ENCODE measurements at regions not wholly inside any gene's neighbourhood (a gene's known extent, or its start where the extent isn't known, plus 50 kb on each side); places are given as distances from the start of the nearest gene placed in this dataset.

DNA sequence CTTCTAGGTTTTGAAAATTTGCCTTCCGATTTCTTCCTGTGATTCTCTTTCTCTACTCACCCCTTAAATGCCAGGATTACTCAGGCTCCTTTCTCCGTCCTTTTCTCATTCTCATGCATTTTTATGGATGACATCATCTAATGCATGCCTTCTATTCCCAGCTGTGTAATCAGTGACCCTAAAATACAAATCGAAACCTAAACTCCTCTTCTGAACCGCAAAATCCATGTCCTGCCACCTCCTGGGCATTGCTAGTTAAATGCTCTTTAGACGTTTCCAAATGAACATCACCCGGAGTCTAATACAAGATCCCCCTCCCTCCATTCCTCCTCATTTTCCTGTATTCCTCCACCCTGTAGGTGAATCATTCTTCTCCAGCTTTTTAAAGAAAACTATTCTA, 1703.1 kb upstream of the FLRT2 start:
- H3K4me1 Mint-ChIP-seq (ENCODE audit: insufficient read depth, unreplicated experiment), result peaks cover 6% of the 10 kb centered on the region
- intact Hi-C loops (cut with micrococcal nuclease), result no loop called here
- POLR2A ChIA-PET, result no interaction called here
- CTCF ChIA-PET, result interaction anchor here (0.6 kb wide), 1 partner anchor 645 kb away, joined by 3 read pairs; no protein-coding TSS in a partner anchor
- no peaks in the 10 kb centered on the region for H3K27me3 Mint-ChIP-seq (ENCODE audit: insufficient read depth, unreplicated experiment)
- H3K4me3 Mint-ChIP-seq (ENCODE audit: unreplicated experiment), result peak overlapping the region; percentile 27
- no TSS peak for BruUV-seq (replicated peaks)
- no peaks in the 10 kb centered on the region for H3K36me3 Mint-ChIP-seq (ENCODE audit: insufficient read depth, unreplicated experiment)
- TF ChIP-seq CTCF (IDR thresholded peaks at IDR 0.05; ENCODE audit: unreplicated experiment), result no peak
- DNase-seq (ENCODE audit: unreplicated experiment), result peak; percentile 19
- H3K9me3 Mint-ChIP-seq (ENCODE audit: unreplicated experiment), result no peaks in the 10 kb centered on the region
- peak overlapping the region; percentile 18 for H3K27ac Mint-ChIP-seq (ENCODE audit: low read depth, unreplicated experiment)

GRCh38 chr14:83827383-83827782, 1702.6 kb upstream of the FLRT2 start:
- BruUV-seq (replicated peaks), result no TSS peak
- DNase-seq (ENCODE audit: unreplicated experiment), result no peak
- ChIA-PET POLR2A (no interaction called here), CTCF (interaction anchor here (0.6 kb wide), 1 partner anchor 645 kb away, joined by 3 read pairs; no protein-coding TSS in a partner anchor)
- Mint-ChIP-seq H3K27ac (ENCODE audit: low read depth, unreplicated experiment) (no peak overlapping the region), H3K4me3 (ENCODE audit: unreplicated experiment) (no peak overlapping the region), H3K36me3 (ENCODE audit: insufficient read depth, unreplicated experiment) (no peaks in the 10 kb centered on the region), H3K4me1 (ENCODE audit: insufficient read depth, unreplicated experiment) (peaks cover 6% of the 10 kb centered on the region), H3K27me3 (ENCODE audit: insufficient read depth, unreplicated experiment) (no peaks in the 10 kb centered on the region), H3K9me3 (ENCODE audit: unreplicated experiment) (no peaks in the 10 kb centered on the region)
- TF ChIP-seq CTCF (IDR thresholded peaks at IDR 0.05; ENCODE audit: unreplicated experiment), result no peak
- intact Hi-C loops (cut with micrococcal nuclease), result no loop called here

DNA sequence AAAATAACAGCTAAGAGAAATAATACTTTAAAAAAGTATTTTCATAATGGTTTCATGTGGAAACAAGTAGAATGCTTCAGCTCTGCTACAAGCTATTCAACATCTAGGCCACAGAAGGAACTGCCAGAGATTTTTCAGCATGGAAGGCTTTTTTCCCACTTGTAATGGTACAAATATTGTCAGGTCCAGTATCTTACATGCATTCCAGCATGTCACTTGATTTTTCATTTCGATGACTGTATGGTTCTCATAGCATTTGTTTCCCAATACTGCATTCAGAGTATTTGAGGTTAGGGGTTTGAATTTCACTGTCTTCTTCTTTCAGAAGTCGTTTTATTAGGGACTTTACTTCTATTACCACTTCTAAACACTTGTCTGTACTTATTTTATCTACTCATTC, 1701.5 kb upstream of the FLRT2 start:
- CTCF ChIA-PET, result interaction anchor here (0.6 kb wide), 1 partner anchor 8 kb away, joined by 4 read pairs; no protein-coding TSS in a partner anchor

GRCh38 chr14:83830316-83830715, 1699.6 kb upstream of the FLRT2 start:
- H3K36me3 Mint-ChIP-seq (ENCODE audit: insufficient read depth, unreplicated experiment), result no peaks in the 10 kb centered on the region
- intact Hi-C loops (cut with micrococcal nuclease), result no loop called here
- ChIA-PET CTCF (no interaction called here), POLR2A (no interaction called here)
- peaks cover 6% of the 10 kb centered on the region for H3K4me1 Mint-ChIP-seq (ENCODE audit: insufficient read depth, unreplicated experiment)
- no peak overlapping the region for H3K4me3 Mint-ChIP-seq (ENCODE audit: unreplicated experiment)
- TF ChIP-seq CTCF (IDR thresholded peaks at IDR 0.05; ENCODE audit: unreplicated experiment), result no peak
- H3K9me3 Mint-ChIP-seq (ENCODE audit: unreplicated experiment), result no peaks in the 10 kb centered on the region
- H3K27me3 Mint-ChIP-seq (ENCODE audit: insufficient read depth, unreplicated experiment), result no peaks in the 10 kb centered on the region
- H3K27ac Mint-ChIP-seq (ENCODE audit: low read depth, unreplicated experiment), result no peak overlapping the region
- no TSS peak for BruUV-seq (replicated peaks)
- DNase-seq (ENCODE audit: unreplicated experiment), result no peak

More for the DNA sequence above, 1701.5 kb upstream of the FLRT2 start:
- intact Hi-C loops (cut with micrococcal nuclease), result no loop called here
- POLR2A ChIA-PET, result no interaction called here
- BruUV-seq (replicated peaks), result no TSS peak
- Mint-ChIP-seq H3K4me3 (ENCODE audit: unreplicated experiment) (no peak overlapping the region), H3K4me1 (ENCODE audit: insufficient read depth, unreplicated experiment) (peaks cover 6% of the 10 kb centered on the region), H3K27ac (ENCODE audit: low read depth, unreplicated experiment) (no peak overlapping the region), H3K36me3 (ENCODE audit: insufficient read depth, unreplicated experiment) (no peaks in the 10 kb centered on the region), H3K9me3 (ENCODE audit: unreplicated experiment) (no peaks in the 10 kb centered on the region), H3K27me3 (ENCODE audit: insufficient read depth, unreplicated experiment) (no peaks in the 10 kb centered on the region)
- DNase-seq (ENCODE audit: unreplicated experiment), result no peak
- TF ChIP-seq CTCF (IDR thresholded peaks at IDR 0.05; ENCODE audit: unreplicated experiment), result no peak
